Activated T-helper 17 cell treated with anti-CD3 and anti-CD28 coated beads, Interleukin-2, amount 50 U/mL, for 72 hours (primary cell): ENCODE measurements at regions not wholly inside any gene's neighbourhood (a gene's known extent, or its start where the extent isn't known, plus 50 kb on each side); places are given as distances from the start of the nearest gene placed in this dataset.

Experiments used
- ATAC-seq: fragments of 150-1000 bp; cut with Tn5 transposase; replicated peaks from 2 replicates; pipeline ENCODE4 v1.10.0; 2021; ENCODE audit warnings: mild to moderate bottlenecking, moderate library complexity
- H3K27ac Mint-ChIP-seq: one replicate; pipeline ENCODE4 v1.8.0; 2022; ENCODE audit warnings: mixed read lengths
- H3K27me3 Mint-ChIP-seq: one replicate; pipeline ENCODE4 v1.8.0; 2022; ENCODE audit warnings: mixed read lengths
- H3K36me3 Mint-ChIP-seq: one replicate; pipeline ENCODE4 v1.8.0; 2022; ENCODE audit warnings: low read depth, mild to moderate bottlenecking, mixed read lengths
- H3K4me1 Mint-ChIP-seq: one replicate; pipeline ENCODE4 v1.8.0; 2022; ENCODE audit warnings: mixed read lengths
- H3K4me3 Mint-ChIP-seq: one replicate; pipeline ENCODE4 v1.8.0; 2022; ENCODE audit warnings: mild to moderate bottlenecking, mixed read lengths
- H3K9me3 Mint-ChIP-seq: one replicate; pipeline ENCODE4 v1.8.0; 2022; ENCODE audit warnings: mixed read lengths

DNA sequence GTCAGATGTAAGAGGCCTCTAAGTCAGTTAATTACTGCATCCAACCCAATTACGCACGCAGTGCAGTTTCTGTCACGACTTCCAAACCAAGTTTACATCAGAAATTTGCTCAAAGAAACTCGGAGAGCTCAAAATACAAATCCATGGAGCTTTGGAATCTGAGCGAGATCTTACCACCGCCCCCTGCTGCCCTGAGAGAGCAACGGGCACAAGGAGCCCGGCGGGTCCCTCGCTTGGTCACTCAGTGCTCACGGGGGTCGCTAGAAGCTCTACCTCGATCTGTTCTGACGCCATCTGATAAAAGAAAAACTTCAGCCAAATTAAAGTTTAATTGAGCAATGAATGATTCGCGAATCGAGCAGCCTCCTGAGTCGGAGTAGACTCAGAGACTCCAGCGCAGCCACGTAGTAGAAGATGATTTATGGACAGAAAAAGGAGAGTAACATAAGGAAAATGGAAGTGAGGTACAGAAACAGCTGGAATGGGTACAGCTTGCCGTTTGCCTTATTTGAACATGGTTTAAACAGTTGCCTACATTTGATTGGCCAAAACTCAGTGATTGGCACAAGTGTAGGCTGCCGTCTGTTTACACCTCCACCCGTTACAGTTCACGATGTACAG, 232.7 kb upstream of the ATP10A start:
- H3K4me3 Mint-ChIP-seq: no peak overlapping the region
- no peak overlapping the region for H3K27ac Mint-ChIP-seq
- ATAC-seq: no peak
- no peaks in the 10 kb centered on the region for H3K9me3 Mint-ChIP-seq
- H3K36me3 Mint-ChIP-seq: no peaks in the 10 kb centered on the region
- no peaks in the 10 kb centered on the region for H3K4me1 Mint-ChIP-seq
- H3K27me3 Mint-ChIP-seq: peaks cover 18% of the 10 kb centered on the region

DNA sequence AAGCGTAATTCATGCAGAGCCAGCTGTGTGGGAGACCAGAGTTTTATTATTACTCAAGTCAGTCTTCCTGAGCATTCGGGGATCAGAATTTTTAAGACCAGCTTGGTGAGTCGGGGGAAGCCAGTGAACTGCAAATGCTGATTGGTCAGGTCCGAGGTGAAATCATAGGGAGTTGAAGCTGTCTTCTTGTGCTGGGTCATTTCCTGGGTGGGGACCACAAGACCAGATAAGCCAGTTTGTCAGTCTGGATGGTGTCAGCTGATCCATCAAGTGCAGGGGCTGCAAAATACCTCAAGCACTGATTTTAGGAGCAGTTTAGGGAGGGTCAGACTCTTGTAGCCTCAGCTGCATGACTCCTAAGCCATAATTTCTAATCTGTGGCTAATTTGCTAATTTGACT, 228.1 kb upstream of the ATP10A start:
- H3K27me3 Mint-ChIP-seq: peaks cover 14% of the 10 kb centered on the region
- no peaks in the 10 kb centered on the region for H3K9me3 Mint-ChIP-seq
- H3K36me3 Mint-ChIP-seq: no peaks in the 10 kb centered on the region
- no peak overlapping the region for H3K27ac Mint-ChIP-seq
- ATAC-seq: no peak
- H3K4me3 Mint-ChIP-seq: no peak overlapping the region
- no peaks in the 10 kb centered on the region for H3K4me1 Mint-ChIP-seq

DNA sequence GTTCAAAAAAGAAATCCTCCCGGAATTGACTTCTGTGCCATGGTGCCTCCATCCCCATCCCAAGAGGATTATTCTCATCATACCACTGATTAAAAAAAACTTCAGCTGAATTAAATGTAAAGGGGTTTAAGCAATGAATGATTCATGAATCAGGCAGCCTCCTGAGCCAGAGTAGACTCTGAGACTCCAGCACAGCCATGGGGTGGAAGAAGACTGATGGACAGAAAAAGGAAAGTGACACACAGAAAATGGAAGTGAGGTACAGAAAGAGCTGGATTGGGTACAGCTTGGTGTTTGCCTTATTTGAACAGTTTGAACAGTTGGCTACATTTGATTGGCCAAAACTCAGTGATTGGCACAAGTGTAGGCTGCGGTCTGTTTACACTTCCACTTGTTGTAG, 224.8 kb upstream of the ATP10A start:
- no peak for ATAC-seq
- Mint-ChIP-seq H3K27ac (no peak overlapping the region), H3K9me3 (no peaks in the 10 kb centered on the region), H3K27me3 (peaks cover 7% of the 10 kb centered on the region), H3K36me3 (no peaks in the 10 kb centered on the region), H3K4me3 (no peak overlapping the region), H3K4me1 (peaks cover 2% of the 10 kb centered on the region)

DNA sequence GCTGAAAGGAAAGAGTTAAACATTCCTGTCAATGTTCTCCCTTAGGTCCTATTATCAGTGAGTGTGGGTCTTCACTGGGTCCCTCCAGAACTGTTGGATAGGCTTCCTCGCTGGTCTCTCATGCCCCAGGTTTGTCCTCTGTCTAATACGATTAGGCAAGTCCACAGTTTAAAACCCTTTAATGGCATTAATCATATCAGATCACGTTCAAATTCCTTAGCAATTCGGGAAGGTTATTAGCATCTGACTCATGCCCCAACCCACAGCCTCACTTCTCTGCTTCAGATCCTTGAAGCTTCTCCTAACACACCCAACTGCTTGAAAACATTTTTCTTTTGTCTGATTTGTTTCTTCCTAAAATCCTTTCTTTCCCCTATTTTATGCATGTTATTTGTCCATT, 224.3 kb upstream of the ATP10A start:
- Mint-ChIP-seq H3K4me1 (peaks cover 6% of the 10 kb centered on the region), H3K9me3 (no peaks in the 10 kb centered on the region), H3K4me3 (no peak overlapping the region), H3K27me3 (peaks cover 6% of the 10 kb centered on the region), H3K36me3 (peaks cover 1% of the 10 kb centered on the region), H3K27ac (no peak overlapping the region)
- no peak for ATAC-seq

DNA sequence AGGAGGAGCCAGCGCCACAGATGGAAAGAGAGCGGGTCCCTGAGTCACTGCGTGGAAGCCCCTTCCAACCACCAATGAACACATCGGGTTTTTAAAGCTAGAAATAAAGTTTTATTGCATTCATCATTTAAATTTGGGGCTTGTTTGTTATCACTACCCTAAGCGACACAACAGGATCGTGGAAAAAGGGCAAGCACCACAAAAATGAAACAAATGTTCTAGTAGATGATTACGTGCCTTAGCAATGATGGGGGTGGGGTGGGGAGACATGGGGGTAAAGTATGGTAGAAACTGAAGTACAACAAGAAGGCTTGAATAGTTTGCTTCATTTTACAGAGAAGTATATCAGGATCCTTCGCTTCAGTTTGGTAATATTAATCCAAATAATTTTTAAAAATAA, 221.6 kb upstream of the ATP10A start:
- H3K27me3 Mint-ChIP-seq: peaks cover 3% of the 10 kb centered on the region
- no peaks in the 10 kb centered on the region for H3K9me3 Mint-ChIP-seq
- no peak overlapping the region for H3K4me3 Mint-ChIP-seq
- H3K36me3 Mint-ChIP-seq: peaks cover 11% of the 10 kb centered on the region
- H3K4me1 Mint-ChIP-seq: peaks cover 15% of the 10 kb centered on the region
- H3K27ac Mint-ChIP-seq: no peak overlapping the region
- ATAC-seq: no peak

DNA sequence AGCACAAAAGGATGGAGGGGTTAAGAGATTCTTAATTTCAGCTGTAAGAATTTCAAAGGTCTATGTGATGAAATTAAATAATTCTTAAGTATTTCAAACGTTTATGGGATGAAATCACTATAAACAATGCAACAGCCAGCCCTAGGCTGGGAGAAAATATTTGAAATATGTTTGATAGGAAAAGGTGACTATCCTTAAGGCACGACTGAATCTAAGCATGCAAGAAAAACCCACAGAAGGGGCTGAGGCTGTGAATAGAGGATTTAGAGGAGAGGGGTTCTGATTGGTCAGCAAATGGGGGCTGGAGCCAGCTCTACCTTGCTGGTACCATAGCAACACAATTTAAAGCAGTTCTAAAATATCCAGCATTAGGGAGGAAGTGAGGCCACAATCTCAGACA, 220.8 kb upstream of the ATP10A start:
- peaks cover 3% of the 10 kb centered on the region for H3K27me3 Mint-ChIP-seq
- no peak for ATAC-seq
- H3K4me3 Mint-ChIP-seq: no peak overlapping the region
- H3K27ac Mint-ChIP-seq: no peak overlapping the region
- peaks cover 11% of the 10 kb centered on the region for H3K36me3 Mint-ChIP-seq
- H3K9me3 Mint-ChIP-seq: no peaks in the 10 kb centered on the region
- peaks cover 15% of the 10 kb centered on the region for H3K4me1 Mint-ChIP-seq

DNA sequence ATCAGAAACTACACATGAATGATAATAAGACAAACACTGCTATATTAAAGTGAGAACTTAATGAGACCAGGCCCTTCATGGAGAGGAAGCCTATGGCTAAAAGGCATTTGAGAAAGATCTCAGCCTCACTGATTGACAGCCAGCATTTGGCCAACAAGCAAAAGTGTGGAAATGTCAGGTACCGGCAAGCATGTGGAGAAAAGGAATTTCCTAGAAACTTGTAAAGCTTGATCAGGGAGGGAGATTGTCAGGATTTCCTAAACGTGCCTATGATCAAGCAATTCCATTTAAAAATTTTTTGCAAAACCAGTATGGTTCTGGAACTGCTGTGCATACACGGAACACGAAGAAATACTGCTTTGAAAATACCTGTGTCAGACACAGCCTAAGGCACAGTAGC, 220.3 kb upstream of the ATP10A start:
- peaks cover 3% of the 10 kb centered on the region for H3K27me3 Mint-ChIP-seq

DNA sequence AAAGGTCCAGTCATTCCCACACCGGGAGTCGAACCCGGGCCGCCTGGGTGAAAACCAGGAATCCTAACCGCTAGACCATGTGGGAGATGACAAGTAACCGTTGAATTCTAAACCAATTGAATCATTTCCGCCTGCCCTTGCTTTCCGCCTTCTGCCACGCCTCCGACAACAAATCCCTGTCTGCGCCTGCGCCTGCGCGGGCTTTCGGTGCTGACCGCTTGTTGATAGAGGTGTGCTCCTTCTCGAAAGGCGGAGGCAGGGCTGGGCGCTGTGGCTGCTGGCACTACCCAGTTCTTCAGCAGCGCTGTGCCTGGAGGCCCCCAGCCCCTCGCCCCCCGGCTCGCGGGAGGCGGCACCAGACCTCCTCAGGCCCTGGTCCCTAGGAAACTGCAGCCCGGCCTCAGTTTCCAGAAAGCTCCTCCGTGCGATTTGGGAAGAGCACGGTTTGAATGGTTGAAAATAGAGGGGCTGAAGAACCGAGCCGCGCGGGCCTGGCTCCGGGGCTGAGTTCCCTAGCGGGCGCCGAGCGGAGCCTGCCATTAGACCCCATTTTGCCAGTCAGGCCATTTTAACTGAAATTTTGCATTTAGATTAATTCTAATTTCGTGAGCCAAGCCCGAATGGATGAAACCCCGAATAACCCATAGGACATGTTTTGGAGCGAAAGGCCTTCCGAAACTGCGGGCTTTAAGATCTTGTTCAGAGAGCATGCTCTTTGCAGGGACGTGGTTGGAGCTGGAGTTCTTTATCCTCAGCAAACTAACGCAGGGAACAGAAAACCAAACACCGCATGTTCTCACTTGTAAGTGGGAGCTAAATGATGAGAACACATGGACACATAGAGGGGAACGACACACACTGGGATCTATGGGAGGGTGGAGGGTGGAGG, 219.3 kb upstream of the ATP10A start:
- peaks cover 21% of the 10 kb centered on the region for H3K4me1 Mint-ChIP-seq
- peak overlapping the region; percentile 97 for H3K4me3 Mint-ChIP-seq
- ATAC-seq: peak; percentile 98
- no peaks in the 10 kb centered on the region for H3K9me3 Mint-ChIP-seq
- H3K27me3 Mint-ChIP-seq: no peaks in the 10 kb centered on the region
- H3K36me3 Mint-ChIP-seq: peaks cover 11% of the 10 kb centered on the region
- H3K27ac Mint-ChIP-seq: peak overlapping the region; percentile 99

More for the DNA sequence above, 220.3 kb upstream of the ATP10A start:
- peak overlapping the region; percentile 99 for H3K27ac Mint-ChIP-seq
- no peaks in the 10 kb centered on the region for H3K9me3 Mint-ChIP-seq
- peaks cover 15% of the 10 kb centered on the region for H3K4me1 Mint-ChIP-seq
- peaks cover 11% of the 10 kb centered on the region for H3K36me3 Mint-ChIP-seq
- H3K4me3 Mint-ChIP-seq: peak overlapping the region; percentile 97
- ATAC-seq: no peak

DNA sequence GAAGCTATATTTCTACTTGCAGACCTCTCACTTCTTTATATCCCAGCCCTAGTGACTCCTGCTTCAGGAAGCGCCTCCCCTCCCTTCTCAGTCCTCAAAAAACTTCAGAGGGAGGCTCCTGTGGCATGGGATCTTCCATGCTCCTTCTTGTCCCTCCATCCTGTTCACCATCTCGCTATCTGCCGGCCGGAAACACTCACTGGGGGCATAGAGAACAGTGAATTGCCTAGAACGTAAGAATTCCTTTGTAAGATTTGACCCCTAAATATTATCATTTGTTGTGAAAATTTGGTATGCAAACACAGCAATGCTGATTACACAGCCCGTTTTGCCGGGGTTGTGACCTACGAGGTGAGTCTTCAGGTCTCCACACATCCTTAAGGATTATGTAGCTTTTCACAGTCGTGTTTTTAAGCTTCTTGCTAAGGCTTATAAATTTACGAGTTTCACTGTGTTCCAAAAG, 218.7 kb upstream of the ATP10A start:
- peak overlapping the region; percentile 97 for H3K4me3 Mint-ChIP-seq
- no peaks in the 10 kb centered on the region for H3K27me3 Mint-ChIP-seq
- no peak for ATAC-seq
- H3K27ac Mint-ChIP-seq: peak overlapping the region; percentile 99
- H3K9me3 Mint-ChIP-seq: no peaks in the 10 kb centered on the region
- peaks cover 21% of the 10 kb centered on the region for H3K4me1 Mint-ChIP-seq
- H3K36me3 Mint-ChIP-seq: peaks cover 11% of the 10 kb centered on the region

DNA sequence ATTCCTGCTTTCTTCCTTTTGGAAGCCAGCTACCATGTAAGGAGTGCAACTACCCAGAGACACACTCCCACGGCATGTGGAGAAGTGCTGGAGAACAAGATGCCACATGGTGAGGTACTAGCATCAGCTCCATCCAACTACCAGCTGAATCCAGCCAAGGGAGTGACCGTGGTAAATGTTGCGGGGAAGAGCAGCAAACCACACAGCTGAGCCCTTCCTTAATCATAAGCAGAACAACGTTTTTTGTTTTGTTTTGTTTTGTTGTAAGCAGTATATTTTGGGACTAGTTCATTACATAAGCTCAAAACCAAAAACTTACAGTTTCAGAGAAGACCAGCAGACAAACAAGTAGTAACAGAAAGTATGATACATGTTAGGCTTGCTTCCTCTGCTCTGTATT, 212.6 kb upstream of the ATP10A start:
- no peak overlapping the region for H3K27ac Mint-ChIP-seq
- H3K36me3 Mint-ChIP-seq: no peaks in the 10 kb centered on the region
- no peak overlapping the region for H3K4me3 Mint-ChIP-seq

DNA sequence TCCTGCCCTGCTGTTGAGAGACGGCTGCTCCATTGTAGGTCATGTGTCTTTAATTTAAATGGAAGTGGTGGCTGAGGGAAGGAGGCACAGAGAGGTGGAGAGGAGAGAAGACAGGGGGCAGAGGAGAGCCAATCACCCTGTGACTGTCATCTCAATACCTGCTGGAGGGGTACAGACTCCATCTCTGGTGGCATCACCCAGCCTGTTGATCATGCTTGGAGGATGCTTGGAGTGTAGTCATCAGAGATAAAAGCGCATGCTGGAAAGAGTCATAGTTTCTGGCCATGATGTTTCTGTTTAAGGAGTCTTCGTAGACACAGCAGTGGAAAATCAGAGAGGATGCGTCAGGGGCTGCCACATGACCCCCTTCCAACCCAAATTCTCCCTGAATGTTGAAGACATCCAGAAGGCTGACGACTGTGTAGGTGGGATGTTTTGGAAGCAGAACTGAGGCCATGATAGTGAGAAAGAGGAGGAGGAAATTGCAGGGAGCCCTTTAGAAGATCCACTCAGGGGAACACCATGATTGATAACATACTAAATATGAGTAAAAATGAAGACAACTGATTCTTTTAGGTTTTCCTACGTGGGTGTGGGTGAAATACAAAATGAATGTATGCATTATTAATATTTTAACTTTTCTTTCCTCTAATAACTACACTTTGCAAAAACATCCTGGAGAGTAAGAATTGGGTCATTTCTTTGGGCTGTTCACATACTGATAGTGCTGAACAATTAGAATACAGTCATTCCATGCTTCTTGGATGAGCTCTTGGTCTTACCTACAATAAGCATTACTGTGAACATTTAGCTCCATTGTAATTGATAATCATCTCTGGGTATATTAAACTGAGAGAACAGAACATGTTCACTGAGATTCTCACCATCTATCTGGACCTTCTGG, 210.6 kb upstream of the ATP10A start:
- peaks cover 12% of the 10 kb centered on the region for H3K27me3 Mint-ChIP-seq
- ATAC-seq: peak; percentile 91
- H3K4me1 Mint-ChIP-seq: peaks cover 14% of the 10 kb centered on the region
- H3K36me3 Mint-ChIP-seq: no peaks in the 10 kb centered on the region
- H3K9me3 Mint-ChIP-seq: no peaks in the 10 kb centered on the region
- H3K4me3 Mint-ChIP-seq: peak overlapping the region; percentile 30
- peak overlapping the region; percentile 85 for H3K27ac Mint-ChIP-seq

More for the DNA sequence above, 212.6 kb upstream of the ATP10A start:
- ATAC-seq: no peak
- Mint-ChIP-seq H3K4me1 (peaks cover 14% of the 10 kb centered on the region), H3K27me3 (peaks cover 4% of the 10 kb centered on the region), H3K9me3 (no peaks in the 10 kb centered on the region)

DNA sequence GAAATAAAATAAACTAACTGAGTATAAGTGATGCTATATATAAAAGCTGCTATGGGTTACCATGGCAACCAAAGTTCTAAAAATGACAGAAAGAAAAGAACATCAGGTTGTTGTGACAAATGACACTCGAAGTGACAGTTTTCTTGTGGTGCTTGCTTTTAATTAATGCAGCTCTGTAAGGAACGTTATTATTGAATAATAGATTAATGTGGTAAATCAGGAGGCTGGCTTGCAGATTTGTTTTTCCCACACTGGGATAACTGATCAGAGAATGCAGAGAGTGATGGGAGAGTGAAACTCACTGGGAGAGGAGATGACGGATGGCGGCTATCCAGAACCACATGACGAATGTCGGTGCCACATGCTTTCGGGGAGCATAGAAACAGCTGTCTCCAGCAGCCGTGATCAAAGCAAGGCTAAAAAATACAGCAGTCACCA, 207.0 kb upstream of the ATP10A start:
- H3K27me3 Mint-ChIP-seq: peaks cover 18% of the 10 kb centered on the region
- H3K4me1 Mint-ChIP-seq: peaks cover 8% of the 10 kb centered on the region
- ATAC-seq: no peak
- no peaks in the 10 kb centered on the region for H3K9me3 Mint-ChIP-seq
- H3K4me3 Mint-ChIP-seq: no peak overlapping the region
- no peak overlapping the region for H3K27ac Mint-ChIP-seq
- H3K36me3 Mint-ChIP-seq: no peaks in the 10 kb centered on the region

DNA sequence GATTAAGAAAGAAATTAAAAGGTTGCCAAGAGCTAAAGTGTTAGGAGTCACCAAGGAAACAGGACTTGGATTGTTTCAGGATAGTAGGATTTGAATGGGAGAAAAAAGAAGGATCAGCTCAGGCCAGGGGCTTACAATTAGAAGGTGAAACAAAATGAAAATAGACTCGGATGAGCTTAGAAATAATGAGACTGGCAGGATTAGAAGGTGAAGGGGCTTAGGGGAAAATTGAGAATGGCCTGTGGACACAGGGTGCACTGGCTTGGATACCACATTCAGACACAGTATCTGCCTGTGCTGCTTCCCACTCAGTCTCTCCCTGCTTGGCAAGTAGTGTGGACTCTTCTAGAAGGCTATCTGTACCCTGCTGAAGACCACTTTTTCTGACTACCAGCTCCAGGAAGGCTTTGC, 206.1 kb upstream of the ATP10A start:
- Mint-ChIP-seq H3K4me3 (no peak overlapping the region), H3K36me3 (no peaks in the 10 kb centered on the region), H3K9me3 (no peaks in the 10 kb centered on the region), H3K27me3 (peaks cover 18% of the 10 kb centered on the region), H3K27ac (no peak overlapping the region), H3K4me1 (peaks cover 8% of the 10 kb centered on the region)
- ATAC-seq: no peak

DNA sequence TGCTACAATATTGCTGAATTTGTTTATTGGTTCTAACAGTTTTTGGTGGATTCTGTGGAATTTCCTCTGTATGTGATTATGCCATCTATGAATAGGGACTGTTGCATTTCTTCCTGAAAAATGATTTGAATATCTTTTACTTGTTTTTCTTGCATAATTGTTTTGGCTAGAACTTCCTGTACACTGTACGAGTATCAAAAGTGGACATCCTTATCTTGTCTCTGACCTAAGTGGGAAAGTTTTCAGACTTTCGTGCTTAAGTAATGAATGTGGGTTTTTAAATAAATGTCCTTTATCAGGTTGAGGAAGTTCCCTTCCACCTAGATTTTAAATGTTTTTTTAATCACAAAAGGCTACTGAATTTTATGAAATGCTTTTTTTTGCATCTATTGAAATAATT, 203.8 kb upstream of the ATP10A start:
- H3K4me3 Mint-ChIP-seq: no peak overlapping the region
- no peaks in the 10 kb centered on the region for H3K4me1 Mint-ChIP-seq
- H3K36me3 Mint-ChIP-seq: no peaks in the 10 kb centered on the region
- H3K27me3 Mint-ChIP-seq: peaks cover 14% of the 10 kb centered on the region
- ATAC-seq: no peak
- no peak overlapping the region for H3K27ac Mint-ChIP-seq
- H3K9me3 Mint-ChIP-seq: no peaks in the 10 kb centered on the region
